ENCODE measurements at regions not wholly inside any gene's neighbourhood (a gene's known extent, or its start where the extent isn't known, plus 50 kb on each side); places are given as distances from the start of the nearest gene placed in this dataset.

DNA sequence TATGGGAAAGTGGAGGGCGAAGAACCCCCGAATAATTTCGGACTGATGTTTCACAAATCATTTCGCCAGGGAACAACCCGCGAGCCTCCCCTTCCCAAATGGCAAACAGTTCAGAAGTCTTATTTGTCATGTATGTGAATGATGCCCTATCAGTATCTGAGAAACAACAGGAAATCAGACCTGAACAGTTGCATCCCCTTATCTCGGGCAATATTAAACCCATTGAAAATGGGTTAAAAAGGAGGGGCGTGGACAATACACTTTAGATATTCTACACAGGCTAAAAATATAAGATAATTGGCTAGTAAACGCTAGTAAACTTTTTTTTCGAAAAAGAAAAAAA, 1003.3 kb upstream of the NR2F2 start:
- no peak for DNase-seq (ENCODE audit: low read depth)
- in situ Hi-C loops (cut with HindIII; ENCODE audit: low pct_unique_long_range_greater_than_20kb, low sequenced_read_pairs), result no loop called here

DNA sequence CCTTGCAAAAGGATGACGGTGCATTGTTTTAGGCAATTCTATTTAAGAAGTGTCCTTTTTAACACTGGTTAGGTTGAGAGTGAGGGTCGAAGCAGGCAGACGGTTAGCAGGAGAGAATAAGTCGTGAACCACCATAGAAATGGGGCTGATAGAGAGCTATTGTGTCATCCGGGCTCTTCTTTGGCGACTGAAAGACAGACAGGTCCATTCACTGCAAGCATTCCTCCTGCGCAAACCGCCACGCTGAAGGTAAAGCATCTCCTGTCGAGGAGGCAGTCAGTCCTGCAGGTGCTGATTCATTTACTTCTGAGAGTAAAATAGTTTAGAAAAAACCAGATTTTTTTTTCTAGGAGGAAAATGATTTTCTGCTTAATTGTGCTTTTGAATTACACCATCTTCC, 1002.8 kb upstream of the NR2F2 start:
- in situ Hi-C loops (cut with HindIII; ENCODE audit: low pct_unique_long_range_greater_than_20kb, low sequenced_read_pairs), result no loop called here
- no peak for DNase-seq (ENCODE audit: low read depth)

GRCh38 chr15:95328559-95328958, 1001.9 kb upstream of the NR2F2 start:
- in situ Hi-C loops (cut with HindIII; ENCODE audit: low pct_unique_long_range_greater_than_20kb, low sequenced_read_pairs), result no loop called here
- DNase-seq (ENCODE audit: low read depth), result no peak

DNA sequence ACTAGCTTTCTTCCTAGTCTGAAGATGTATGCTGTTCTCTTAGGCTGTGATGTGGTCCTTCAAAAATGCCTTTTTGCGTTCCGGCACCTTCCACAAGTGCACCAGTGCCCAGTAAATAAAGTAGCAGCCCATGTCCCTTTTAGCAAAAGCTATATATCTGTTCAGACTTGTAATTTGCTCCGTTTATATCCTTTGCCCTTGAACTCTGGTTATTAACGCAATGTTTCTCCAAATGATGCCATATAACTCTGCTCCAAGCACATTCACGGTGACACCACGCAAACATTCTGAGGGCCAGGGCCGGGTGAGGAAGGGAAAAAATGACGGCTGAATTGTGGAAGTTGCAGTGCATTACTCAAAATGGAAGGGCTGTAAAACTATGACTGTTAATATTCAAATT, 1001.1 kb upstream of the NR2F2 start:
- in situ Hi-C loops (cut with HindIII; ENCODE audit: low pct_unique_long_range_greater_than_20kb, low sequenced_read_pairs), result no loop called here
- DNase-seq (ENCODE audit: low read depth), result no peak

DNA sequence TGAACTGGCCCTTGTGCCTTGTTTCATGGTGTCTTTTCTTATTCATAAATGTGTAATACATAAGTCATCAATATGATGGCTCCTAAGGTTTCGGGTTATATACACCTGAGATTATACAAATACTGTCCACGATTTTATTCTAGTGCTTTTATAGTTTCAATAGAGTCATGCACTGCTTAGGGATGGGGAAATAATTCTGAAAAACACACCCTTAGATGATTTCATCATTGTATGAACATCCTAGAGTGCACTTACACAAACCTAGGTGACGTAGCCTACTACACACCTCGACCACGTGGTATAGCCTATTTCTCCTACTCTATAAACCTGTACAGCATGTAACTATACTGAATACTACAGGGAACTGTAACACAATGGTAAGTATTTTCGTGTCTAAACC, 988.8 kb upstream of the NR2F2 start:
- DNase-seq (ENCODE audit: low read depth), result no peak
- in situ Hi-C loops (cut with HindIII; ENCODE audit: low pct_unique_long_range_greater_than_20kb, low sequenced_read_pairs), result no loop called here

- no peak for DNase-seq (ENCODE audit: low read depth)
- in situ Hi-C loops (cut with HindIII; ENCODE audit: low pct_unique_long_range_greater_than_20kb, low sequenced_read_pairs), result no loop called here
These were observed 984.6 kb upstream of the NR2F2 start for GRCh38 chr15:95345867-95346266.

DNA sequence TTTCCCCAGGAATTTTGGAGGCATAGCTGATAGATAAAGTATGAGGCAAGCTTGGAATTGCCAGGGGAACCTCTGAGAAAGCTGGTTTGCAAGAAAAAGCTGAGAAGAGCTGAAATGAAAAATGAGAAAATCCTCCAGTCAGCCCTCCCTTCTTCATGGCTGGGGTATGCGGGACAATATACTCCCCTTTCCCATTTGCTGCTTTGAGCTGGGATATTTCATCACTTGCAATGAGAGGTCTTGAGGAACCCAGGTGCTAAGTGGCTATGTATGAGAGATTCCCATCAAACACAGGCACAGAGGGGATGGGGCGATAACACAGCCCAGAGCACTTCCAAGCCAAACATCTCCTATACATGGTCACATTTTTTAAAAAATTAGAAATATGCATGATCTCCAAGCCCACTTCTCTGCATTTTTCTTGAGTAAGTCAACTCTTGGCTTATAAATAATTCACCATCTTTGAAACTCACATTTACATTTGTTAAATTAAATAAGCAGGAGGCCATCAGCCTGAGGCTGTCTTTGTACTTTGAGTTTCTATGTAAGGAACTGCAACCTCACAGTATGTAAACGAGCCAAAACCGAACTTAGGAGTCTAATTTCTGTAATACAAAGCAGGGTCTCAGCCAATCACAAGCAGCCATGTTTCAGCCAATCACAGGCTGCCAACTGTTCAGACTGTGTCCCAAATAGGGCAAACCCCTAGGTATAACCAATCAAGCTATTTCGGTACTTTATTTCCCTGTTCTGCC, 983.6 kb upstream of the NR2F2 start:
- no peak for DNase-seq (ENCODE audit: low read depth)
- in situ Hi-C loops (cut with HindIII; ENCODE audit: low pct_unique_long_range_greater_than_20kb, low sequenced_read_pairs), result no loop called here

DNA sequence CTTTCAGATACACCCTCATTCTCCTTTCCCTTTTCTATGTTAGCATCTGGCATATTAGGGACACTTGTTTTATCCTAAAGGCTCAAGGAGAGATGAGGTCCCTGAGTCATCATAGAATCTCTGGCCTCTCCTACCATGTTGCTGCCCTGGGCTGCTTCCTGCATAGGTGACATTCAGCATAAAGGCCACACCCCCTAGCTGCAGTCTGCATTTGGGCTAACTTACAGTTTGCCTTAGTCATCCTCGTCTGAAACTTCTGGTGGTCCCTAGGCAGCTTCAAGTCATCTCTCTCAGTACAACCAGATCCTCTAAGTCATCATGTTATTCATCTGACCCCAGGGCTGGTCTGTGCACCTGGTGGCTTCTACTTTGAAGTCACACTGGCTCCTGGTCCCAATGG, 982.7 kb upstream of the NR2F2 start:
- in situ Hi-C loops (cut with HindIII; ENCODE audit: low pct_unique_long_range_greater_than_20kb, low sequenced_read_pairs), result no loop called here

DNA sequence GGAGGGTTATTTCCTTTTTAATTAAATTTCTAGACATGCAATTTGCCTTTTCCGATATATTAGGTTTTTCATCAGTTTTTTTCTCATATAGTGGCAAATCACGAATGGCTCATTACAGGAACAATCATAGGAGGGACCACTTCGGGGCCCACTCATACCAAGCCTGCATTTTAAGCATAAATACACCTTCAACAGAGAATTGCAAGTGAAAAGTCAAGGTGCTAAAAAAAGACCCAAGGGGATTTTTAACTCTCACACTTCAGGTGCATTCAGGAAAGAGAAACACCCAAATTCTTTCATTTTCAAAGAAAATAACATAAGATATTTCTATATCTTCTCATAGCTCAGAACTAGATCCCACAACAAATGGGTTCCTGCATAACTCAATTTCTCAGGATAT, 979.6 kb upstream of the NR2F2 start:
- in situ Hi-C loops (cut with HindIII; ENCODE audit: low pct_unique_long_range_greater_than_20kb, low sequenced_read_pairs), result no loop called here
- DNase-seq (ENCODE audit: low read depth), result no peak

More for the DNA sequence above, 982.7 kb upstream of the NR2F2 start:
- DNase-seq (ENCODE audit: low read depth), result no peak

DNA sequence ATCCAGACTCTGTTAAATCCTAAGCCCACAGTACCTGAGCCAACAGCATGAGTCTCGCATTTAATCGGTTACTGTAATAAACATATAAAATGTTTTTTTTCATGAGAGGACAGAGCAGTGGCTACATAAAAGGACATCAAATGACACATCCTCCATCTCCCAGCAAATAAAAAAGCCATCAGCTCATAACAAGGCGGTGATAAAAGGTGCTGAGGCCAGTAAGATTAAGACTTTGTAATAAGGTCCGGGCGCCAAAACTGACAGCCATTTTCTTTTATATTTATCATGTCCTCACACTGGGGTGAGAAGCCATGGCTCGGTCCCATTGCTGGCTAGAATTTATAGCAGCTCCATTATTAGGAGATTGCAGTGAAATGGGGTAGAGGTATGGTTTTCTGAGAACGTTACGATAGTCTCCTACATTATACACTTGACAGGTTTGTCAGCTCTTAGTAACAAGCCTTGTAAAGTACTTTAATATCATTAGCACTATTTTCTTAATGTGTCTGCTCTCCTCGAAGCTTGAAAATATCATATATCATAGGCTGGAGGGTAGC, 977.8 kb upstream of the NR2F2 start:
- DNase-seq (ENCODE audit: low read depth), result no peak

DNA sequence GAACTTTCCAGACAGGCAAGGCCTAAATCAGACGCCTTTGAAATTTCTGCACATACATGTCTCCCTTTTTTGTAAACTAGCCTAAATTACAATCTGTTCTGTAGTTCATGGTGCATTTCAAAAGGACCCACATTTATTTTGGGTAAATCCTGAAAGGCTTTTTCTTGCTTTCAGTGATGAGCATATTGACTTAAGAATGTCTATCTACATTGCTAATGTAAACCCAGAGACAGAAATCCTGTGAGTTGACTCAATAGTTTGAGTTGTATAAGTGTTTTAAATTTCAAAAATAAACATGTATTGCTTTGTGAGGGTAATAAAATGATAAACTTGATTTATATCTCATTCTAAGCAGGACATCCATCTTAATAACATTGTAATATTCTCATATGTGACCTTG, 977.0 kb upstream of the NR2F2 start:
- DNase-seq (ENCODE audit: low read depth), result no peak
- in situ Hi-C loops (cut with HindIII; ENCODE audit: low pct_unique_long_range_greater_than_20kb, low sequenced_read_pairs), result no loop called here

More for the DNA sequence above, 977.8 kb upstream of the NR2F2 start:
- in situ Hi-C loops (cut with HindIII; ENCODE audit: low pct_unique_long_range_greater_than_20kb, low sequenced_read_pairs), result no loop called here

GRCh38 chr15:95359966-95360365, 970.5 kb upstream of the NR2F2 start:
- in situ Hi-C loops (cut with HindIII; ENCODE audit: low pct_unique_long_range_greater_than_20kb, low sequenced_read_pairs), result no loop called here
- no peak for DNase-seq (ENCODE audit: low read depth)

GRCh38 chr15:95362306-95362705, 968.2 kb upstream of the NR2F2 start:
- in situ Hi-C loops (cut with HindIII; ENCODE audit: low pct_unique_long_range_greater_than_20kb, low sequenced_read_pairs), result no loop called here
- DNase-seq (ENCODE audit: low read depth), result no peak

GRCh38 chr15:95363646-95364045, 966.9 kb upstream of the NR2F2 start:
- DNase-seq (ENCODE audit: low read depth), result no peak
- in situ Hi-C loops (cut with HindIII; ENCODE audit: low pct_unique_long_range_greater_than_20kb, low sequenced_read_pairs), result no loop called here

- in situ Hi-C loops (cut with HindIII; ENCODE audit: low pct_unique_long_range_greater_than_20kb, low sequenced_read_pairs), result no loop called here
- DNase-seq (ENCODE audit: low read depth), result no peak
These were observed 964.9 kb upstream of the NR2F2 start for GRCh38 chr15:95365511-95366107.

- DNase-seq (ENCODE audit: low read depth), result no peak
- in situ Hi-C loops (cut with HindIII; ENCODE audit: low pct_unique_long_range_greater_than_20kb, low sequenced_read_pairs), result no loop called here
These were observed 962.3 kb upstream of the NR2F2 start for GRCh38 chr15:95368191-95368590.

- no peak for DNase-seq (ENCODE audit: low read depth)
- in situ Hi-C loops (cut with HindIII; ENCODE audit: low pct_unique_long_range_greater_than_20kb, low sequenced_read_pairs), result no loop called here
These were observed 961.5 kb upstream of the NR2F2 start for GRCh38 chr15:95368755-95369601.

- in situ Hi-C loops (cut with HindIII; ENCODE audit: low pct_unique_long_range_greater_than_20kb, low sequenced_read_pairs), result no loop called here
These were observed 960.2 kb upstream of the NR2F2 start for GRCh38 chr15:95370291-95370690.

GRCh38 chr15:95371664-95372063, 958.8 kb upstream of the NR2F2 start:
- DNase-seq (ENCODE audit: low read depth), result peak; percentile 26
- in situ Hi-C loops (cut with HindIII; ENCODE audit: low pct_unique_long_range_greater_than_20kb, low sequenced_read_pairs), result no loop called here

More at GRCh38 chr15:95370291-95370690, 960.2 kb upstream of the NR2F2 start:
- no peak for DNase-seq (ENCODE audit: low read depth)

Data from Caki2 (cell line).